AG04450 (cell line): ENCODE measurements at regions not wholly inside any gene's neighbourhood (a gene's known extent, or its start where the extent isn't known, plus 50 kb on each side); places are given as distances from the start of the nearest gene placed in this dataset.

Experiments
- CTCF ChIA-PET: fragments of 300-600, 350-600 bp; formaldehyde crosslinking; extraction: SDS; loops from one replicate; lab custom pipeline; 2022; ENCODE audit warnings: antibody characterized with exemption, inconsistent platforms; lab: Charles Lee
- POLR2A ChIA-PET: fragments of 350-600 bp; formaldehyde crosslinking; extraction: SDS; loops from one replicate; lab custom pipeline; 2021; ENCODE audit warnings: antibody characterized with exemption, inconsistent platforms; lab: Yijun Ruan, JAX
- DNase-seq: peaks from one replicate; pipeline ENCODE4 v3.0.0-alpha.2; 2011; ENCODE audit warnings: low read depth, low spot score
- H3K27ac ChIP-seq: one replicate; pipeline ENCODE4 v1.5.1; 2012; ENCODE audit warnings: low read depth, low read length, control low read depth
- H3K27me3 ChIP-seq: one replicate; pipeline ENCODE4 v1.6.0; 2012; ENCODE audit warnings: low read length; ENCODE audit not compliant: control insufficient read depth, insufficient read depth
- H3K4me3 ChIP-seq: 2 replicates; pipeline ENCODE4 v1.5.1; 2011; ENCODE audit warnings: mild to moderate bottlenecking, low read depth, low read length, control low read depth
- H3K9me3 ChIP-seq: 2 replicates; pipeline ENCODE4 v1.5.1; 2012; ENCODE audit warnings: low read length; ENCODE audit not compliant: control insufficient read depth, insufficient read depth
- CTCF ChIP-seq: IDR thresholded peaks from 2 replicates; pipeline ENCODE4 v1.5.1; 2011; ENCODE audit warnings: low read depth, low read length, control low read depth, inconsistent platforms

- CTCF ChIA-PET: no interaction called here
- Histone ChIP-seq H3K9me3 (peaks cover 19% of the 10 kb centered on the region), H3K4me3 (no peak overlapping the region), H3K27me3 (no peaks in the 10 kb centered on the region), H3K27ac (no peak overlapping the region)
- POLR2A ChIA-PET: no interaction called here
- DNase-seq: no peak
- TF ChIP-seq CTCF: no peak
Observed at GRCh38 chr17:73706858-73707257, 62.6 kb upstream of the SDK2 start.

- Histone ChIP-seq H3K27ac (no peak overlapping the region), H3K9me3 (peaks cover 17% of the 10 kb centered on the region), H3K4me3 (no peak overlapping the region), H3K27me3 (no peaks in the 10 kb centered on the region)
- no peak for TF ChIP-seq CTCF
- DNase-seq: no peak
- ChIA-PET POLR2A (no interaction called here), CTCF (no interaction called here)
Observed at GRCh38 chr17:73707358-73707757, 63.1 kb upstream of the SDK2 start.

DNA sequence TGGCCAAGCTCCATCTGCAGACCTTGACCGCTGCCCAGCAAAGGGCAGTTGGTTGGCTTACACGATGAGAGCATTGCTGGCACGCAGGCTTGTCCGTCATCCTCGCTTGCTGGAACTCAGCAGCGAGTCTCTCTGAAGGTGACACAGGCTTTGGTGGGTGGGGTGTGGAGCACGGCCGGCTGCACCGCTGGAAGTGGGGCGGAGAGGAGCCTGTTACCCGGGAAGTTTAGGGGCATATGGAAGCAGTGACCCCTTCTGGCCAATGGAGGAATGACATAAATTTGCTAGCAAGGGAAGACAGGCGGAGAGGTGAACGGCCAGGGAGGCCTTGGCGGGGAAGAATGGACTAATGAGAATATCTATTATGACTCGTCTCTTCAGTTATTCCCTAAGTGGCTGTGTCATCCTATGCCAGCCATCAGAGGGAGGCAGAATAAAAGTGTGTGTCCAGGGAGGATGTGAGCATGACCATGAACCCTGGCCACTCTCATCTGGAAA, 65.9 kb upstream of the SDK2 start:
- Histone ChIP-seq H3K4me3 (no peak overlapping the region), H3K9me3 (peaks cover 8% of the 10 kb centered on the region), H3K27ac (no peak overlapping the region), H3K27me3 (no peaks in the 10 kb centered on the region)
- peak; percentile 2 for DNase-seq
- ChIA-PET POLR2A (no interaction called here), CTCF (interaction anchor here (0.6 to 2.8 kb wide), 3 partner anchors 280 to 789 kb away, joined by 3 to 16 read pairs (median 9); no protein-coding TSS in a partner anchor)
- TF ChIP-seq CTCF: peak; percentile 59

- no peak for TF ChIP-seq CTCF
- ChIA-PET CTCF (interaction anchor here (2.6 to 2.8 kb wide), 2 partner anchors 281 to 283 kb away, joined by 9 to 16 read pairs; no protein-coding TSS in a partner anchor), POLR2A (no interaction called here)
- no peak overlapping the region for H3K4me3 ChIP-seq
- no peak for DNase-seq
- H3K9me3 ChIP-seq: peaks cover 3% of the 10 kb centered on the region
- no peaks in the 10 kb centered on the region for H3K27me3 ChIP-seq
- no peak overlapping the region for H3K27ac ChIP-seq
Observed at GRCh38 chr17:73711184-73711583, 66.9 kb upstream of the SDK2 start.

- POLR2A ChIA-PET: no interaction called here
- H3K27ac ChIP-seq: no peak overlapping the region
- DNase-seq: no peak
- H3K4me3 ChIP-seq: no peak overlapping the region
- no peaks in the 10 kb centered on the region; the same call in none of the 2 replicates for H3K9me3 ChIP-seq
- CTCF ChIA-PET: interaction anchor here (2.8 kb wide), 1 partner anchor 282 kb away, joined by 16 read pairs; no protein-coding TSS in a partner anchor
- TF ChIP-seq CTCF: no peak
- no peaks in the 10 kb centered on the region for H3K27me3 ChIP-seq
Observed at GRCh38 chr17:73711916-73712315, 67.7 kb upstream of the SDK2 start.
